WERI-Rb-1 (cell line): ENCODE measurements at regions not wholly inside any gene's neighbourhood (a gene's known extent, or its start where the extent isn't known, plus 50 kb on each side); places are given as distances from the start of the nearest gene placed in this dataset.

Experiments used
- DNase-seq: peaks from one replicate; pipeline ENCODE4 v3.0.0-alpha.2; 2020
- H3K27ac ChIP-seq: fragments of 250-450 bp; sonication (Bioruptor Pico); 2 replicates; pipeline ENCODE4 v1.5.1; 2020; ENCODE audit warnings: mild to moderate bottlenecking, moderate library complexity
- H3K27me3 ChIP-seq: fragments of 250-450 bp; sonication (Bioruptor Pico); 2 replicates; pipeline ENCODE4 v1.5.1; 2021; ENCODE audit warnings: mild to moderate bottlenecking, low read depth, moderate library complexity; ENCODE audit not compliant: insufficient read depth, severe bottlenecking
- H3K36me3 ChIP-seq: fragments of 250-450 bp; sonication (Bioruptor Pico); 2 replicates; pipeline ENCODE4 v1.5.1; 2020; ENCODE audit warnings: mild to moderate bottlenecking, moderate library complexity
- H3K4me3 ChIP-seq: 2 replicates; pipeline ENCODE4 v1.5.1; 2011; ENCODE audit warnings: low read depth, mild to moderate bottlenecking, control low read depth, low read length
- H3K9me3 ChIP-seq: fragments of 250-450 bp; sonication (Bioruptor Pico); 2 replicates; pipeline ENCODE4 v1.5.1; 2021; ENCODE audit warnings: mild to moderate bottlenecking, moderate library complexity; ENCODE audit not compliant: severe bottlenecking
- CTCF ChIP-seq: IDR thresholded peaks from 2 replicates; pipeline ENCODE4 v1.5.1; 2011; ENCODE audit warnings: low read depth, mild to moderate bottlenecking, control low read depth, inconsistent platforms, low read length

DNA sequence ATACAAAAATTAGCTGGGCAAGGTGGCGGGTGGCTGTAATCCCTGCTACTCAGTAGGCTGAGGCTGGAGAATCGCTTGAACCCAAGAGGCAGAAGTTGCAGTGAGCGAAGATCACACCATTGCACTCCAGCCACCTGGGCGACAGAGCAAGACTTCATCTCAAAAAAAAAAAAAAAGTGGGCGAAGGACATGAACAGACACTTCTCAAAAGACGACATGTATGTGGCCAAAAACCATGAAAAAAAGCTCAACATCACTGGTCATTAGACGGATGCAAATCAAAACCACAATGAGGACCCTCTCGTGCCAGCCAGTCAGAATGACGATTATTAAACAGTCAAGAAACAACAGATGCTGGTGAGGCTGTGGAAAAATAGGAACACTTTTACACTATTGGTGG is 344.9 kb upstream of the JARID2 start:
- H3K36me3 ChIP-seq: no peaks in the 10 kb centered on the region
- no peak for TF ChIP-seq CTCF
- H3K4me3 ChIP-seq: no peak overlapping the region
- H3K27me3 ChIP-seq: no peaks in the 10 kb centered on the region
- H3K27ac ChIP-seq: no peak overlapping the region
- DNase-seq: no peak
- peaks cover 7% of the 10 kb centered on the region for H3K9me3 ChIP-seq

- Histone ChIP-seq H3K36me3 (no peaks in the 10 kb centered on the region), H3K27me3 (no peaks in the 10 kb centered on the region), H3K27ac (peak overlapping the region; percentile 70), H3K9me3 (peaks cover 7% of the 10 kb centered on the region), H3K4me3 (no peak overlapping the region)
- no peak for TF ChIP-seq CTCF
- peak; percentile 70 for DNase-seq
Observed at GRCh38 chr6:14903176-14904038, 342.5 kb upstream of the JARID2 start.

- Histone ChIP-seq H3K9me3 (peaks cover 4% of the 10 kb centered on the region), H3K4me3 (no peak overlapping the region), H3K36me3 (no peaks in the 10 kb centered on the region), H3K27me3 (no peaks in the 10 kb centered on the region), H3K27ac (no peak overlapping the region)
- TF ChIP-seq CTCF: peak; percentile 28; the same call in 1 of the 2 replicates
- DNase-seq: no peak
Observed at GRCh38 chr6:14905201-14905600, 340.7 kb upstream of the JARID2 start.

GRCh38 chr6:14906621-14907020 is 339.2 kb upstream of the JARID2 start:
- Histone ChIP-seq H3K27me3 (no peaks in the 10 kb centered on the region), H3K9me3 (no peaks in the 10 kb centered on the region), H3K4me3 (no peak overlapping the region), H3K36me3 (no peaks in the 10 kb centered on the region), H3K27ac (no peak overlapping the region)
- TF ChIP-seq CTCF: no peak
- no peak for DNase-seq

DNA sequence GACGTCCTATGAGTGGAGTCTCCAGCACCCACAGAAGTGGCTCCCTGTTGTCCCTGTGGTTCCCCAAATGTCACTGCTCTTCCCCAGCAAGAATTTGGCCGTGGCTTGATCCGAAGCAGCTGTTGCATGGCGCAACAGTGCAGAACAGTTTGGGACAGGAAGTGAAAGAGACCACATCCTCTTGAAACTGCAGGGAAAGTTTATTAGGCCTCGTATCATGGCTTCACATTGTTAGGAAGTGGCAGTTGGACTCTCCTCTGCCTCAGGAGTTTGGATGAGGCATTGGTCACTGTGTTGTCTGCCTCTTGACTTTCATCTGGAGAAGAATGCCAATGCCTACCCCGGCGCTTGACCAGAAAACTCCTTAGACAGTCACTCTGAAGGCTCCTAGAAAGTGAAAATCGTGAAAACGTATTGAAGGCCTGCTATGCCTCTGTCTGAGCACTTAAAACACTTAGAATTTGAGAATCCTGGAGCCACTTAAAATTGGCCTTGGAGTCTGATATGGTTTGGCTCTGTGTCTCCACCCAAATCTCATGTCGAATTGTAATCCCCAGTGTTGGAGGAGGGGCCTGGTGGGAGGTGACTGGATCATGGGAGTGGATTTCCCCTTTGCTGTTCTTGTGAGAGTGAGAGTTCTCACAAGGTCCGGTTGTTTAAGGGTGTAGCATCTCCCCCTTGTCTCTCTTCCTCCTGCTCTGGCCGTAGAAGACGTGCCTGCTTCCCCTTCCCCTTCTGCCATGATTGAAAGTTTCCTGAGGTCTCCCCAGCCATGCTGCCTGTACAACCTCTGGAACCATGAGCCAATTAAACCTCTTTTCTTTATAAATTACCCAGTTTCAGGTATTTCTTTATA is 334.9 kb upstream of the JARID2 start:
- Histone ChIP-seq H3K27me3 (no peaks in the 10 kb centered on the region), H3K9me3 (no peaks in the 10 kb centered on the region), H3K36me3 (no peaks in the 10 kb centered on the region), H3K27ac (peak overlapping the region; percentile 30), H3K4me3 (no peak overlapping the region)
- TF ChIP-seq CTCF: no peak
- DNase-seq: no peak
